ENCODE measurements at regions not wholly inside any gene's neighbourhood (a gene's known extent, or its start where the extent isn't known, plus 50 kb on each side); places are given as distances from the start of the nearest gene placed in this dataset.

DNA sequence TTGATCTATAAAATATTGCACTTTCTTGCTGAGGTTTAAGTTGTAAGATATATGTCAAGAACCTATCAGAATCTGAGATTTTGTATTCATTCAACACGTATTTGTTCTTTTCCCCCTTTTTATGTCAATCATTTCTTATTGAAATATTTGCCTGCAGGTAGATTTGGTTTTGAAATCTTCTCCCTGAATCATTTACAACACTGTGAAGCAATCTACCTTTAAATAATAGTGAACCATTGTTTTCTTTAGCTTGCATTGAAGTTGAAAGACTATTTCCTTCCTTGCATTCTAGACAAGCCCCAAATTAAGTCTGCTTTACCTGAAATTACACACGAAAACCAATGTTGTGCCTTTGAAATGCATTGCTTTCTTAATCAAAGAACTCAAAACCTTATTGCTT lies 460.2 kb downstream of the KIF2B start:
- TF ChIP-seq CTCF (IDR thresholded peaks at IDR 0.05; ENCODE audit: insufficient read depth, low read length, poor library complexity, severe bottlenecking) (no peak), EZH2phosphoT487 (conservative IDR thresholded peaks at IDR 0.05; ENCODE audit: low read length) (no peak)
